GM12878 (cell line): ENCODE measurements at regions not wholly inside any gene's neighbourhood (a gene's known extent, or its start where the extent isn't known, plus 50 kb on each side); places are given as distances from the start of the nearest gene placed in this dataset.
"Not testable (repeated sequence)": the region's sequence is repeated elsewhere in the genome, so short reads cannot be mapped to it uniquely, and the experiment has no call there.

ENCODE experiments used
- ATAC-seq: fragments of 200-7000 bp; cut with Tn5 transposase; 3 replicates; pipeline ENCODE4 v1.9.1; 2020; ENCODE audit warnings: mild to moderate bottlenecking, moderate library complexity
- BruUV-seq: library from RNA; stranded (reverse); fragments of 400-500 nt; replicated peaks from 2 replicates; lab custom pipeline; 2021; lab: Mats Ljungman, UMichigan
- CTCF ChIA-PET: fragments of 300-600 bp; sonication (Branson Sonifier 250); formaldehyde crosslinking; extraction: SDS; loops from one replicate; lab custom pipeline; 2021; ENCODE audit warnings: inconsistent platforms; lab: Yijun Ruan, JAX
- POLR2A ChIA-PET: fragments of 350-600 bp; formaldehyde crosslinking; extraction: SDS; loops from one replicate; lab custom pipeline; 2021; ENCODE audit warnings: inconsistent platforms; lab: Charles Lee
- RAD21 ChIA-PET: fragments of 300-600 bp; sonication (Branson Sonifier 250); formaldehyde crosslinking; loops from one replicate; lab custom pipeline; 2023; ENCODE audit warnings: antibody characterized with exemption; ENCODE audit not compliant: unreplicated experiment; lab: Charles Lee
- SMC1A ChIA-PET: fragments of 300-600 bp; sonication (Branson Sonifier 250); formaldehyde crosslinking; loops from one replicate; lab custom pipeline; 2023; ENCODE audit not compliant: unreplicated experiment, uncharacterized antibody; lab: Charles Lee
- DNase-seq: peaks from one replicate; pipeline ENCODE4 v3.0.0-alpha.2; 2011; ENCODE audit warnings: low read depth, low spot score
- FAIRE-seq: peaks from 3 replicates; lab custom pipeline; 2011; peaks lifted over from hg19 to GRCh38; lab: Jason Lieb, UNC
- H2AFZ ChIP-seq: 2 replicates; pipeline ENCODE4 v1.6.0; 2011; ENCODE audit warnings: low read depth, low read length, control low read depth; ENCODE audit not compliant: control insufficient read depth
- H3K27ac ChIP-seq: 2 replicates; pipeline ENCODE4 v1.5.1; 2011; ENCODE audit warnings: control low read depth; ENCODE audit not compliant: control insufficient read depth, insufficient read depth
- H3K27me3 ChIP-seq, 2 experiments: replicated peaks in 1 of 2; 2 replicates each; pipeline versions ENCODE4 v1.6.0 to v1.6.1; 2011; ENCODE audit warnings: low read length in 1 of 2; ENCODE audit not compliant: control insufficient read depth in 2 of 2, insufficient read depth in 2 of 2
- H3K36me3 ChIP-seq, 2 experiments: 2 replicates each; pipeline ENCODE4 v1.5.1; 2011; ENCODE audit warnings: low read length in 1 of 2; ENCODE audit not compliant: control insufficient read depth in 2 of 2, insufficient read depth in 2 of 2
- H3K4me1 ChIP-seq: 2 replicates; pipeline ENCODE4 v1.6.1; 2011; ENCODE audit warnings: mild to moderate bottlenecking, low read length, moderate library complexity, mixed read lengths; ENCODE audit not compliant: control insufficient read depth, insufficient read depth
- H3K4me2 ChIP-seq: 2 replicates; pipeline ENCODE4 v1.6.0; 2011; ENCODE audit warnings: control low read depth; ENCODE audit not compliant: control insufficient read depth, insufficient read depth
- H3K4me3 ChIP-seq: fragments of 200-600 bp; sonication (generic); 2 replicates; pipeline ENCODE4 v1.5.1; 2016
- H3K79me2 ChIP-seq: 2 replicates; pipeline ENCODE4 v1.6.0; 2011; ENCODE audit warnings: low read length; ENCODE audit not compliant: control insufficient read depth, insufficient read depth
- H3K9ac ChIP-seq: 2 replicates; pipeline ENCODE4 v1.8.0; 2011; ENCODE audit warnings: low read length, control low read depth, mixed read lengths; ENCODE audit not compliant: control insufficient read depth, insufficient read depth
- H3K9me3 ChIP-seq: replicated peaks from 3 replicates; pipeline ENCODE4 v1.5.1; 2011; ENCODE audit warnings: mild to moderate bottlenecking, low read length; ENCODE audit not compliant: control insufficient read depth, insufficient read depth
- H4K20me1 ChIP-seq: 2 replicates; pipeline ENCODE4 v1.6.0; 2011; ENCODE audit not compliant: control insufficient read depth, insufficient read depth
- ASH2L ChIP-seq: fragments of 300-600, 200-600 bp; sonication (generic); IDR thresholded peaks from 2 replicates; pipeline ENCODE4 v1.6.1; 2017; ENCODE audit warnings: low read depth, mild to moderate bottlenecking, borderline replicate concordance
- ATF7 ChIP-seq: fragments of 450-650 bp; IDR thresholded peaks from 2 replicates; pipeline ENCODE4 v1.6.1; 2016; ENCODE audit warnings: low read depth, mild to moderate bottlenecking
- IKZF1 ChIP-seq: fragments of 450-650 bp; conservative IDR thresholded peaks from 2 replicates; pipeline ENCODE4 v1.6.1; 2017; ENCODE audit warnings: antibody characterized with exemption, mild to moderate bottlenecking
- MTA3 ChIP-seq: IDR thresholded peaks from 2 replicates; pipeline ENCODE4 v1.6.1; 2012; ENCODE audit warnings: low read length, inconsistent platforms, borderline replicate concordance
- NR2F1 ChIP-seq: fragments of 450-650 bp; conservative IDR thresholded peaks from 2 replicates; pipeline ENCODE4 v1.6.1; 2017; ENCODE audit warnings: mild to moderate bottlenecking
- WGBS: methylation state at CpG from one replicate; pipeline ENCODE4 v1.1.6; 2016; ENCODE audit warnings: low lambda C conversion rate; ENCODE audit not compliant: insufficient replicate concordance, insufficient coverage; ENCODE audit errors: missing lambda C conversion rate; 5-methylcytosine and 5-hydroxymethylcytosine counted together
- in situ Hi-C: fragments of 300-500 bp; cut with MboI; formaldehyde crosslinking; loops from 9 replicates; pipeline ENCODE4 v1.14.3; 2018; ENCODE audit warnings: mixed read lengths
- intact Hi-C: fragments of 100-400 bp; cut with micrococcal nuclease; formaldehyde crosslinking; loops from one replicate; pipeline ENCODE4 v1.14.2; 2022; ENCODE audit not compliant: unreplicated experiment
- TF ChIP-seq, protein P1 (sequence below): fragments of 450-650 bp; IDR thresholded peaks from 2 replicates; pipeline ENCODE4 v1.6.1; 2017; ENCODE audit warnings: borderline replicate concordance
- TF ChIP-seq, protein P2 (sequence below): fragments of 450-650 bp; IDR thresholded peaks from 2 replicates; pipeline ENCODE4 v1.6.1; 2017; ENCODE audit warnings: mild to moderate bottlenecking, low read depth, inconsistent platforms; ENCODE audit not compliant: poor library complexity, severe bottlenecking
- TF ChIP-seq, protein P3 (sequence below): IDR thresholded peaks from 2 replicates; pipeline ENCODE4 v1.6.1; 2012; ENCODE audit warnings: low read length, inconsistent platforms

DNA sequence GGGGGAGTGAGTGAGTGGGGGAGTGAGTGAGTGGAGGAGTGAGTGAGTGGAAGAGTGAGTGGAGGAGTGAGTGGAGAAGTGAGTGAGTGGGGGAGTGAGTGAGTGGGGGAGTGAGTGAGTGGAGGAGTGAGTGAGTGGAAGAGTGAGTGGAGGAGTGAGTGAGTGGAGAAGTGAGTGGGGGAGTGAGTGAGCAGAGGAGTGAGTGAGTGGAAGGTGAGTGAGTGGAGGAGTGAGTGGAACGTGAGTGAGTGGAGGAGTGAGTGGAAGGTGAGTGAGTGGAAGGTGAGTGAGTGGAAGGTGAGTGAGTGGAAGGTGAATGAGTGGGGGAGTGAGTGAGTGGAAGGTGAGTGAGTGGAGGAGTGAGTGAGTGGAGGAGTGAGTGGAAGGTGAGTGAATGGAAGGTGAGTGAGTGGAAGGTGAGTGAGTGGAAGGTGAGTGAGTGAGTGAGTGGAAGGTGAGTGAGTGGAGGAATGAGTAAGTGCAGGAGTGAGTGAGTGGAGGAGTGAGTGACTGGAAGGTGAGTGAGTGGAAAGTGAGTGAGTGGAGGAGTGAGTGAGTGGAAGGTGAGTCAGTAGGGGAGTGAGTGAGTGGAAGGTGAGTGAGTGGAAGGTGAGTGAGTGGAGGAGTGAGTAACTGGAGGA lies 62.4 kb upstream of the GZMB start:
- 93% methylated on average over 1 of the region's 1 CpG for WGBS
- H3K4me3 ChIP-seq, DNase-seq, CTCF ChIA-PET, H3K27me3 ChIP-seq, FAIRE-seq, BruUV-seq, H3K9ac ChIP-seq, H3K79me2 ChIP-seq, H3K9me3 ChIP-seq, ATAC-seq, H3K4me2 ChIP-seq, in situ Hi-C loops, H3K27ac ChIP-seq, H3K36me3 ChIP-seq, SMC1A ChIA-PET, H2AFZ ChIP-seq, RAD21 ChIA-PET, intact Hi-C loops, H4K20me1 ChIP-seq, POLR2A ChIA-PET: not testable (repeated sequence)
- TF ChIP-seq ASH2L: 0 out of 2 replicates have a peak, but pooled peaks have one; percentile 58
- H3K4me1 ChIP-seq: peaks cover 29% of the 10 kb centered on the region

DNA sequence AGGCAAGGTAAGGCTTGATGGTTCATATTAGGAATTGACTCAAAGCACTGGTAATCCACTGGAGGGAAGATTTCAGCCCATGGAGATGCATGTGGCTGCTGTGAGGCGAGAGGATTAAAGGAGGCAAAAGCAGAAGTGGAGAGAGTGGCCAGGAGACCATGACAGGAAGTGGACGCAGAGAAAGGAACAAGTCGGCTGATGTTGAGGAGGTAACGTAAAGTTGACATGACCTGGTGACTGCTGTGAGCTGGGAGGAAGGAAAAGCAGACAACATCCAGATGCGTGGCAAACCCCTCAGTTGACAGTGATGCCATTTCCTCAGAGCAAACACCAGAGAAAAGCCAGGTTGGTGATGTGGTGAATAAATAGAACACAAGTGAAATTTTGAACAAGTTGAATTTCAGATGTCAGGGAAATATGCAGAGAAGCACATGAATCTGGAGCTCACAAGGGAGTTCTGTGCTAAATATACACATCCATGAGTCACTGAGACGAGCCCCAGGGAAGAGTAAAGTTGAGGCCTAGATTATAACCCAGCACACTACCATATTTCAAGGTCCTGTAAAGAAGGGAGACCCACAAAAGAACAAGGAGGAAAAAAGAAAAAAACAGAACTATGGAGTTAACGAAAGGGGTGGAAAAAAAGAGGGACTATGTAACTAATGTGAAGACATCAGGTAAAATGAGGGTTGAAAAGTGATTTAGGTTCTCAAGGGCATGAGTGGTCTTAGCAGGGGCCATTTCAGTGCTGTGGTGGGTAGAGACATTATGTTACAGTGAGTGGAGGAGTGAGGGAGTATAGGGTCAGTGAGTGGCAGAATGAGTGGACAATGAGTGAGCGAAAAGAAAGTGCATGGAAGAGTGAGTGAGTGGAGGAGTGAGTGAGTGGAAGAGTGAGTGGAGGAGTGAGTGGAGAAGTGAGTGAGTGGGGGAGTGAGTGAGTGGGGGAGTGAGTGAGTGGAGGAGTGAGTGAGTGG lies 61.6 kb upstream of the GZMB start:
- SMC1A ChIA-PET: interaction anchor here (1.0 to 4.7 kb wide), 6 partner anchors 9 to 165 kb away, joined by 3 to 60 read pairs (median 5); no protein-coding TSS in a partner anchor
- H4K20me1 ChIP-seq: no peaks in the 10 kb centered on the region
- peak overlapping the region; percentile 61 for H2AFZ ChIP-seq
- peaks cover 31% of the 10 kb centered on the region for H3K4me1 ChIP-seq
- in situ Hi-C loops (no loop called here), intact Hi-C loops (no loop called here)
- DNase-seq: peak; percentile 66
- H3K27ac ChIP-seq: peak overlapping the region; percentile 30
- H3K79me2 ChIP-seq: no peaks in the 10 kb centered on the region
- BruUV-seq: no TSS peak
- H3K9me3 ChIP-seq: no peaks in the 10 kb centered on the region
- no peak overlapping the region for H3K4me3 ChIP-seq
- POLR2A ChIA-PET: interaction anchor here (0.6 to 0.9 kb wide), 2 partner anchors 10 to 1904 kb away, joined by 4 to 5 read pairs; no protein-coding TSS in a partner anchor
- RAD21 ChIA-PET: interaction anchor here (0.8 to 0.9 kb wide), 2 partner anchors 10 to 14 kb away, joined by 3 to 4 read pairs; no protein-coding TSS in a partner anchor
- no peak overlapping the region for H3K9ac ChIP-seq
- CTCF ChIA-PET: interaction anchor here (0.7 to 1.2 kb wide), 5 partner anchors 10 to 18 kb away, joined by 3 to 12 read pairs (median 3); no protein-coding TSS in a partner anchor
- WGBS: 31% methylated on average over 8 of the region's 8 CpGs
- FAIRE-seq: no peak
- H3K27me3 ChIP-seq: no peaks in the 10 kb centered on the region
- 0 out of 2 replicates have a peak overlapping the region, but pooled peaks have one; percentile 21 for H3K4me2 ChIP-seq
- no peaks in the 10 kb centered on the region for H3K36me3 ChIP-seq
- ATAC-seq: peak; percentile 71
- no peak for TF ChIP-seq MTA3
- TF ChIP-seq IKZF1: peak; percentile 82
- TF ChIP-seq NR2F1: no peak
- TF ChIP-seq, protein P1, sequence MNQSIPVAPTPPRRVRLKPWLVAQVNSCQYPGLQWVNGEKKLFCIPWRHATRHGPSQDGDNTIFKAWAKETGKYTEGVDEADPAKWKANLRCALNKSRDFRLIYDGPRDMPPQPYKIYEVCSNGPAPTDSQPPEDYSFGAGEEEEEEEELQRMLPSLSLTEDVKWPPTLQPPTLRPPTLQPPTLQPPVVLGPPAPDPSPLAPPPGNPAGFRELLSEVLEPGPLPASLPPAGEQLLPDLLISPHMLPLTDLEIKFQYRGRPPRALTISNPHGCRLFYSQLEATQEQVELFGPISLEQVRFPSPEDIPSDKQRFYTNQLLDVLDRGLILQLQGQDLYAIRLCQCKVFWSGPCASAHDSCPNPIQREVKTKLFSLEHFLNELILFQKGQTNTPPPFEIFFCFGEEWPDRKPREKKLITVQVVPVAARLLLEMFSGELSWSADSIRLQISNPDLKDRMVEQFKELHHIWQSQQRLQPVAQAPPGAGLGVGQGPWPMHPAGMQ: no peak
- TF ChIP-seq ATF7: peak; percentile 29; the same call in 1 of the 2 replicates
- TF ChIP-seq, protein P2, sequence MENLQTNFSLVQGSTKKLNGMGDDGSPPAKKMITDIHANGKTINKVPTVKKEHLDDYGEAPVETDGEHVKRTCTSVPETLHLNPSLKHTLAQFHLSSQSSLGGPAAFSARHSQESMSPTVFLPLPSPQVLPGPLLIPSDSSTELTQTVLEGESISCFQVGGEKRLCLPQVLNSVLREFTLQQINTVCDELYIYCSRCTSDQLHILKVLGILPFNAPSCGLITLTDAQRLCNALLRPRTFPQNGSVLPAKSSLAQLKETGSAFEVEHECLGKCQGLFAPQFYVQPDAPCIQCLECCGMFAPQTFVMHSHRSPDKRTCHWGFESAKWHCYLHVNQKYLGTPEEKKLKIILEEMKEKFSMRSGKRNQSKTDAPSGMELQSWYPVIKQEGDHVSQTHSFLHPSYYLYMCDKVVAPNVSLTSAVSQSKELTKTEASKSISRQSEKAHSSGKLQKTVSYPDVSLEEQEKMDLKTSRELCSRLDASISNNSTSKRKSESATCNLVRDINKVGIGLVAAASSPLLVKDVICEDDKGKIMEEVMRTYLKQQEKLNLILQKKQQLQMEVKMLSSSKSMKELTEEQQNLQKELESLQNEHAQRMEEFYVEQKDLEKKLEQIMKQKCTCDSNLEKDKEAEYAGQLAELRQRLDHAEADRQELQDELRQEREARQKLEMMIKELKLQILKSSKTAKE: no peak
- TF ChIP-seq, protein P3, sequence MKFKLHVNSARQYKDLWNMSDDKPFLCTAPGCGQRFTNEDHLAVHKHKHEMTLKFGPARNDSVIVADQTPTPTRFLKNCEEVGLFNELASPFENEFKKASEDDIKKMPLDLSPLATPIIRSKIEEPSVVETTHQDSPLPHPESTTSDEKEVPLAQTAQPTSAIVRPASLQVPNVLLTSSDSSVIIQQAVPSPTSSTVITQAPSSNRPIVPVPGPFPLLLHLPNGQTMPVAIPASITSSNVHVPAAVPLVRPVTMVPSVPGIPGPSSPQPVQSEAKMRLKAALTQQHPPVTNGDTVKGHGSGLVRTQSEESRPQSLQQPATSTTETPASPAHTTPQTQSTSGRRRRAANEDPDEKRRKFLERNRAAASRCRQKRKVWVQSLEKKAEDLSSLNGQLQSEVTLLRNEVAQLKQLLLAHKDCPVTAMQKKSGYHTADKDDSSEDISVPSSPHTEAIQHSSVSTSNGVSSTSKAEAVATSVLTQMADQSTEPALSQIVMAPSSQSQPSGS: 0 out of 2 replicates have a peak, but pooled peaks have one; percentile 33
